Central memory CD8-positive, alpha-beta T cell (primary cell): ENCODE measurements at regions not wholly inside any gene's neighbourhood (a gene's known extent, or its start where the extent isn't known, plus 50 kb on each side); places are given as distances from the start of the nearest gene placed in this dataset.
"Not testable (repeated sequence)": the region's sequence is repeated elsewhere in the genome, so short reads cannot be mapped to it uniquely, and the experiment has no call there.

ENCODE experiments used
- ATAC-seq: fragments of 150-1000 bp; cut with Tn5 transposase; replicated peaks from 2 replicates; pipeline ENCODE4 v1.10.0; 2022; ENCODE audit warnings: mild to moderate bottlenecking, moderate FRiP score, moderate number of reproducible peaks; ENCODE audit not compliant: poor library complexity, severe bottlenecking; ENCODE audit errors: extremely low read depth
- DNase-seq, 2 donors: peaks; one replicate each; pipeline ENCODE4 v3.0.0; 2021; ENCODE audit warnings: low spot score in 2 of 2
- H3K27ac Mint-ChIP-seq: one replicate; pipeline ENCODE4 v1.8.0; 2022; ENCODE audit warnings: low read depth, mild to moderate bottlenecking, moderate library complexity, mixed read lengths
- H3K27me3 Mint-ChIP-seq: one replicate; pipeline ENCODE4 v1.8.0; 2022; ENCODE audit warnings: mixed read lengths
- H3K36me3 Mint-ChIP-seq: one replicate; pipeline ENCODE4 v1.8.0; 2022; ENCODE audit warnings: mild to moderate bottlenecking, moderate library complexity, mixed read lengths; ENCODE audit not compliant: insufficient read depth
- H3K4me1 Mint-ChIP-seq: one replicate; pipeline ENCODE4 v1.8.0; 2022; ENCODE audit warnings: mixed read lengths
- H3K4me3 Mint-ChIP-seq: one replicate; pipeline ENCODE4 v1.8.0; 2022; ENCODE audit warnings: mild to moderate bottlenecking, moderate library complexity, mixed read lengths
- H3K9me3 Mint-ChIP-seq: one replicate; pipeline ENCODE4 v1.8.0; 2022; ENCODE audit warnings: mixed read lengths

DNA sequence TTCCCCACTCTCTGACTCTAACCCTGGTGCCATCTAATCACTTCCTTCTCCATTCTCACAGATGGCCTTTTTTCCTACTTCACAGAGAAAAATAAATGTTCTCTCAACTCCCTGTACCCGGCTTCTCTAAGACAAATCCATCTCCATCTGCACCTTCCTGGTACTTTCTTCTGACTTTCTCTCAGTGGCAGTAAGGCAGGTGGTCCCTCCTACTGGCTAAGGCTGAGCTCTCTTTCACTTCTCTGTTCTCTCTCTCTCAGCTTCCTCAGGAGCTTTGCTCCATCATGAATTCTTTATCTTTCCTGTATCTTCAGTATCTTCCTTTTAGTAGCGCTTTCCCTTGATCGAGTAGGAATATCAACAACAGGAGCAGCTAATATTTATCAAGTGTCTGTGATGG is 421.6 kb downstream of the TMEM135 start:
- DNase-seq: no peak
- Mint-ChIP-seq H3K27ac (no peak overlapping the region), H3K36me3 (peaks cover under 1% of the 10 kb centered on the region), H3K4me1 (no peaks in the 10 kb centered on the region), H3K27me3 (peaks cover 5% of the 10 kb centered on the region), H3K4me3 (no peak overlapping the region), H3K9me3 (no peaks in the 10 kb centered on the region)
- ATAC-seq: no peak

DNA sequence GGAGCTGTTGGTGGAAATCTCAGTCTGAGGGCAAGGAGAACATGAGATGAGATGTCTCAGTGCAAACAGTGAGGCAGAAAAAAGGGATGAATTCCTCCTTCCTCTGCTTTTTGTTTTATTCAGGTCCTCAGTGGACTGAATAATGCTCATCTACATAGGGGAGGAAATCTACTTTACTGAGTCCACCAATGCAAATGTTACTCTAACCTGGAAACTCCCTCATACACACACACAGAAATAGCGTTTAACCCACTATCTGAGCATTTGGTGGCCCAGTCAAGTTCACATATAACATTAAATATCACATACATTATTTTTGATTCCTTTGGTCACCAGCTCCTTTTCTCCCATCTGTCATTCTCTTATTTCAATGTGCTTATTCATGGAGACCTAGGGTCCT is 418.8 kb downstream of the TMEM135 start:
- H3K9me3 Mint-ChIP-seq: no peaks in the 10 kb centered on the region
- DNase-seq (no peak), ATAC-seq (no peak)
- no peak overlapping the region for H3K27ac Mint-ChIP-seq
- H3K4me3 Mint-ChIP-seq: no peak overlapping the region
- H3K4me1 Mint-ChIP-seq: no peaks in the 10 kb centered on the region
- H3K27me3 Mint-ChIP-seq: no peaks in the 10 kb centered on the region
- no peaks in the 10 kb centered on the region for H3K36me3 Mint-ChIP-seq

DNA sequence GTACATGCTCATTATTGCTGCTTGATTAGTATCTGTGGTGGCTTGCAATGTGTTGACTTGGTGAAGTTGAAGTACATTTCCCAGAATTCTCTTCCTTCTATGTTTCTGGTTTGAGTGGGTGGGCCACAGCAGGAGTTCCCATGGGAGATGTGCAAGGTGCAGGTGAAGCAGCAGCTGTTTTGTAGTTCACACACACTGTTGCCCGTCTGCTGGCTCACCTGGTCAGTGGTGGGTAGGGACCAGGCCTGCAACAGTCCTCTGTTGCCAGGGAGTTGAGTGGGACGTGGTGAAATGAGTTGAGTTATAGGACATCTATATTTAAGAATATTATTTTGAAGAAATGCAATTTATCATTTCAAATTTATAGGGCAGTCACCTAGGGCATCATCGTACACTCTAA is 417.4 kb downstream of the TMEM135 start:
- no peaks in the 10 kb centered on the region for H3K36me3 Mint-ChIP-seq
- H3K27ac Mint-ChIP-seq: no peak overlapping the region
- H3K9me3 Mint-ChIP-seq: no peaks in the 10 kb centered on the region
- no peak for ATAC-seq
- no peak for DNase-seq
- H3K4me3 Mint-ChIP-seq: no peak overlapping the region
- no peaks in the 10 kb centered on the region for H3K4me1 Mint-ChIP-seq
- no peaks in the 10 kb centered on the region for H3K27me3 Mint-ChIP-seq

DNA sequence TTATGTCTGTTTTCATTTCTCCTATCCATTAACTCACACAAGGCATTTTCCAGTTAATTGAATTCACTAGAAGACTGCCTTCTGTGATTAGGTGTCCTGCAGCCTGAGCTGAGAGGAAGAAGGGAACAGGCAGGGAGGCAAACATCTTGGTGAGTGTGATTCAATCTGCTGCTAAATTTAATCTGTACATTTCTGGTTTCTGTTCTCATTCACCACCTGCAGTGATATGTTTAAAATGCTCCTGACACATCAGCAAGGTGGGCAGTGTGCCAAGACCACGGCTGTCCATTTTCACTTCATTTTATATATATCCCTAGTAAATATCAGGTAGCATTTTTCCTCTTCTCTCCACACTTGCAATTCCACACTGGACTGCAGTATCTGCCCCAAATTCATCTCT is 416.5 kb downstream of the TMEM135 start:
- ATAC-seq: no peak
- Mint-ChIP-seq H3K4me3 (no peak overlapping the region), H3K4me1 (no peaks in the 10 kb centered on the region), H3K27me3 (no peaks in the 10 kb centered on the region), H3K36me3 (no peaks in the 10 kb centered on the region), H3K9me3 (no peaks in the 10 kb centered on the region), H3K27ac (no peak overlapping the region)
- no peak for DNase-seq

DNA sequence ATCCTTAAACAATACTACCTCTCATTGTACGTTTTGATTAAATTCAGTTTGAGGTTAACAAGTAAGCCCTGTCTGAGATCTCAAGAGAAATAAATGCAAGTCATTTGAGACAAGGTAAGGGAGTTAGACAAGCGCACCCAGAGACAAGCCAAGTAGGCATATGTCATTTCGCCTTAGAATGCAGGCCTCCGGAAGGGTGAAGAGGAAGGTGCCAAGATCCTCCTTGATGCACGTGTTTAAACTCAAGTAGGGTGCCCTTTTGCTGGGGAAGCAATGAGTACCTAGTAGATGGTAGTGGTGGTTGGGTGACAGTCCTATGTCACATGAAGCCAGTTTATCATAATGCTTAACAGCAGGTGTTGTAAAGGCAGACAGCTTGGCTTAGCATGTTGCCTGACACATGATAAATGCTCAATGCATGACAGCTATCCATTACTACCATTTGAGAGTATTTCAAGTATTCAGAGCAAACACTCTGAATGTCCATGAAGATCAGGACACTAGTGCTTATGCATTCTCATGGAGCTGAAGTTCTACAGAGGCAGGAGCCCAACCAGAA is 415.9 kb downstream of the TMEM135 start:
- Mint-ChIP-seq H3K9me3 (no peaks in the 10 kb centered on the region), H3K4me3 (no peak overlapping the region), H3K36me3 (no peaks in the 10 kb centered on the region), H3K27me3 (peaks cover 3% of the 10 kb centered on the region), H3K27ac (no peak overlapping the region), H3K4me1 (no peaks in the 10 kb centered on the region)
- no peak for DNase-seq
- no peak for ATAC-seq

DNA sequence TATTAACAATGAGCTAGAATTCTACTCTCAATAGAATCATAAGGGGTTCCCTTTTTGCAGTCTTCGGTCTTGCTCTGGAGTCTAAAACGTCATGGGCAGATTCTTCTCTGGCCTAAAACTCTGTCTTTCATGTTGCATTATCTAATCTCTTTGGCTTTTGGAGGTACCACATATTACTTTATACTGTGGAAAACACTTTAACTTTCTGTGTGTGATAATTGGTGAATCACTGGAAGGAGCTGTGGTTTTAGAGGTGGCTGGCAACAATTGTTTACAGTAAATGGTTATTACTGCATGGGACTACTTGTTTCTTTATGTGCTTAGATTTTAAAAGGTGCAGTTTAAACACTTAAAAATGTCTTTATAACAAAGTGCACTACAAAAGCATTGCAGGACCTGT is 414.3 kb downstream of the TMEM135 start:
- H3K27ac Mint-ChIP-seq, H3K36me3 Mint-ChIP-seq, H3K4me1 Mint-ChIP-seq, H3K4me3 Mint-ChIP-seq, ATAC-seq, DNase-seq, H3K9me3 Mint-ChIP-seq, H3K27me3 Mint-ChIP-seq: not testable (repeated sequence)

DNA sequence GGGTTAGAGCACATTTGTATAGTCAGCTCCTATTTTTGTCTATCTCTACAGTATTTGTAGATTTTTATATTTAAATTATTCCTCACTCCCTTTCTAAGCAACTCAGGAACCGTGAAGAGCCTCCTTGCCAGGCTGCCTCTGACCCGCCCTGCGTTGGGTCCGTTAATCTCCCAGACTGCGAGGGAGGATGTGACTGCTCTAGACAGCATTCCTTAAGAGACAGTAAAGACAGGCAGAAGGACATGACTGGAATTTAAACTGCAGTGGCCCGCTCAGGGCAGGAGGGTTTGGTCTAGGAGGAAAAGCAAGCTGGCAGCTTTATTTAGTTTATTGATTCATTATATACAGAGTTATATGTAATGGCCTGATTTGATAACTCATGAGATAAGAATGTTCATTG is 413.7 kb downstream of the TMEM135 start:
- Mint-ChIP-seq H3K36me3 (peaks cover 2% of the 10 kb centered on the region), H3K27ac (no peak overlapping the region), H3K9me3 (no peaks in the 10 kb centered on the region), H3K27me3 (peaks cover 8% of the 10 kb centered on the region), H3K4me1 (no peaks in the 10 kb centered on the region), H3K4me3 (no peak overlapping the region)
- no peak for DNase-seq
- no peak for ATAC-seq

DNA sequence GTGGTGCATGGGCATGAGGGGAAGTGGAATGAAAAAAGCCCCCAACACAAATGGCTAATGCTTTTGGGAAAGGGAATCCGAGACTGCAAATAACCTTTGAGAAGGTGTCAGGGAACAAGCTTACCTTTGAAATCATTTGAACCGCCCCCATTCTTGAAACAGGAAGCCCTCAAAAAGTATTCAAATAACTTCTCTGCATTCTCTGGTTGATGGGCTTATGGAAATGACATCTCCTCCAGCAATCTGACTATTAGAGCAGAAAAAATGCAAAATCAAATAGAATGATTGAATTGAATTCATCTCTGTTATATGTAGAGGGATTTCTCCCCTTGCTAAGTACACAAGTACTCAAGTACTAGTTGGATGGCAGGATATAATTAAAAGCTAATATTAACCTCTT is 409.9 kb downstream of the TMEM135 start:
- H3K36me3 Mint-ChIP-seq: peaks cover 2% of the 10 kb centered on the region
- no peak for ATAC-seq
- no peaks in the 10 kb centered on the region for H3K4me1 Mint-ChIP-seq

DNA sequence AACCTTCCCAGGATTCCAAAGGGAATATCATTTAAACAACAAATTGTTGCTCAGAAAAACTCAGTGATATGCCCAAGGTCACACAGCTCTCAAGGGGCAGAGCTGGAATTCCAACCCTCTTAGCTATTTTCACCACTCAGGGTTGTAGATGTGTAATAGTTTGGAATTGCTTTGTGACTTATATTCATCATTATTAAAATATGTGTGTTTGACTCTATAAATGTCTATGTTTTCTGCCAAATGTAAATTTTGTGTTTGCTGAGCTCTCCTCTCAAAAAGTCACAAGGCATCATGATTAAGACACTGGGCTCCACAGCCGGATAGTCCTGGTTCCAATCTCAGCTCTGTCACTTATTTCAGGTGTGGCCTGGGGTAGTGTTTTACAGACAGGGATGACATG is 407.3 kb downstream of the TMEM135 start:
- Mint-ChIP-seq H3K27me3 (peaks cover 51% of the 10 kb centered on the region), H3K9me3 (no peaks in the 10 kb centered on the region), H3K36me3 (peaks cover 2% of the 10 kb centered on the region), H3K4me1 (no peaks in the 10 kb centered on the region), H3K4me3 (no peak overlapping the region), H3K27ac (no peak overlapping the region)
- no peak for DNase-seq
- ATAC-seq: no peak

More for the DNA sequence above, 409.9 kb downstream of the TMEM135 start:
- Mint-ChIP-seq H3K9me3 (no peaks in the 10 kb centered on the region), H3K27ac (no peak overlapping the region), H3K27me3 (peaks cover 36% of the 10 kb centered on the region), H3K4me3 (no peak overlapping the region)
- no peak for DNase-seq

DNA sequence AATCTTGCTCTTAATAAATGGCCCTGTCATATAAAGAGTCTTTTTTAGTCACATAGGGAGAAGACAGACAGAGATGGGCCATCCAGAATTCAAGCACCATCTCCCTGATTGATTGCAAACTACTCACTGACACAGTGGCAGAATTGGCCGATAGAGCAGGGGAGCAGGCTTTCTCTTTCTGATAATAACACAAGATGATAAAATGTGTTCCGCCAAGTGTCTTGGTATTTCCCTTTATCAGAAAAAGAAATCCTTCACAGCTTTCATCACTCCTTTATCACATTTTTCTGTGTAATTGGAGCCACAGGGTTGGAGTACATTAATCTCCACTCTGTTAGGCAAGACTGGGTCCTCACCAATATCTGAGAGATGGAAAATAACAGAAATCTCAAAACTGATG is 406.0 kb downstream of the TMEM135 start:
- no peaks in the 10 kb centered on the region for H3K4me1 Mint-ChIP-seq
- no peak overlapping the region for H3K27ac Mint-ChIP-seq
- H3K36me3 Mint-ChIP-seq: peaks cover 2% of the 10 kb centered on the region
- no peak for DNase-seq
- no peaks in the 10 kb centered on the region for H3K9me3 Mint-ChIP-seq
- peaks cover 60% of the 10 kb centered on the region for H3K27me3 Mint-ChIP-seq
- H3K4me3 Mint-ChIP-seq: no peak overlapping the region
- ATAC-seq: no peak

DNA sequence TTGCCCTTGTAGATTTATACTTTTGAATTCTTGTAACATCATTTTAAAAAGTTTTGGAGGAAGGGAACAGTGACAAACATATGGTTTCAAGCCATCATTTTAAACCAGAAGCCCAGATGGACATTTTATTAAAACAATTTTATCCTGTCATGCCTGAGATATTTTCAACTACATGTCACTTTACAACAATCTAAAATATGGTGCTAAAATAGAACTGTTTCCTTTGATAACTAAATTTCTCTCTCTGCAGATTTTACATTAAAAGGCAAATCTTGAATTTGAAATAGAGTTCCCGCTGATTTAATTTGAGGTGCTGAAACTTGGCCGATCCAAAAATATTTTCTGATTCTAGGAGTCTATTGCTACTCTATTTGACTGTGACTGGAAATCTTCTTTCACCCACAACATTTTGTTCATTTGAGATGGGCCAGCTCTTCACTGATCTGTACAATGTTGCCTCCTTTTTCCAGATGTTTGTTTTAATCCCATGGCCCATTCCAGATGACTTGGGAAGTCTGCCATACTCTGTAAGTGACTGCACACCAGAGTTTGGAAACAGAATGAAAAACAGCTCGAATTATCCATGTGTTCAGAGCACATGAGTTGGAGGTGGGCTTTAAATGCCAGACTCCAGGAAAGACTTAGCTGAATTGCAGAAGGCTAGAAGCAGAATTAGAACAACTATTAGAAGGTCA is 402.5 kb downstream of the TMEM135 start:
- Mint-ChIP-seq H3K27ac (no peak overlapping the region), H3K4me1 (no peaks in the 10 kb centered on the region), H3K9me3 (no peaks in the 10 kb centered on the region), H3K27me3 (peaks cover 48% of the 10 kb centered on the region), H3K36me3 (no peaks in the 10 kb centered on the region), H3K4me3 (no peak overlapping the region)
- DNase-seq: no peak
- ATAC-seq: no peak

DNA sequence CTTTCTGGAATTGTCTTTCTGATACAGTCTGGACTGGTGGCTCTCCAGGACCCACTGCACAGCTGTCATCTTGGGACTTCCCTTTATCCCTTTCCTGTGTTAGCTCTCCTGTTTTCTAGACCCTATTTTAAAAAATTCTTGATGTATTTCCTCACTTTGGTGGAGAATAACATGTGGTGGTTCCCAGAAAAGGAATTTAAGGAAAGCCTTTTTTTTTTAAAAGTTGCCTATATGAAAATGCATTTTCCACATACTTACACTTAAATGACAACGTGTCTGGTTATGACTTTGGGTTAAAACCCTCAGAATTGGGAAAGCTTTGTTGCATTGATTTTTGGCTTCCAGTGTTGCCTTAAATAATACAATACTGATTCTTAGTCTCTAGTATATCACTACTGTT is 400.7 kb downstream of the TMEM135 start:
- Mint-ChIP-seq H3K9me3 (no peaks in the 10 kb centered on the region), H3K4me1 (no peaks in the 10 kb centered on the region)
- ATAC-seq: no peak

DNA sequence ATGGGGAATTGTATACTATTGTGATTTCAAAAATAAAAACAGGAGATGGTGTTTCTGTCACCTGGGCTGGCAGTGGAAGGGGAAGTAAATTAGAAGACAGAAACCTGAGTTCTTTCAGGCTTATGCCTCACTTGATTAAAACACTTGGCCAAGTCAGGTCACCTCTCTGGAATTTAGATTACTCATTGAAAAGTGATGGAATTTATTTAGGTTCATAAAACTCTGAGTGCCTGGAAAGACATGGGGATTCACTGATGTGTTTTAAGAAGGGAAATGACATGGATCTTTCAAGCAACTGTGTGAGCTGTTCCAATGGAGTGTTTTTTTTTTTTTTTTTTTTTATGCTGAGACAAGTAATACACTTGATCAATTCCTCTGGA is 400.1 kb downstream of the TMEM135 start:
- DNase-seq (no peak), ATAC-seq (no peak)
- H3K4me3 Mint-ChIP-seq: no peak overlapping the region
- H3K27ac Mint-ChIP-seq: no peak overlapping the region
- H3K9me3 Mint-ChIP-seq: no peaks in the 10 kb centered on the region
- H3K36me3 Mint-ChIP-seq: no peaks in the 10 kb centered on the region
- H3K4me1 Mint-ChIP-seq: no peaks in the 10 kb centered on the region
- H3K27me3 Mint-ChIP-seq: peaks cover 29% of the 10 kb centered on the region

More for the DNA sequence above, 400.7 kb downstream of the TMEM135 start:
- Mint-ChIP-seq H3K27me3 (peaks cover 35% of the 10 kb centered on the region), H3K36me3 (no peaks in the 10 kb centered on the region), H3K4me3 (no peak overlapping the region), H3K27ac (no peak overlapping the region)
- no peak for DNase-seq
